GM20431 (cell line): ENCODE measurements at regions not wholly inside any gene's neighbourhood (a gene's known extent, or its start where the extent isn't known, plus 50 kb on each side); places are given as distances from the start of the nearest gene placed in this dataset.

Experiments
- in situ Hi-C: fragments of 300-500 bp; cut with MseI, MboI; formaldehyde crosslinking; loops from one replicate; pipeline ENCODE4 v1.15.0; 2020; ENCODE audit warnings: low sequenced_read_pairs; ENCODE audit not compliant: unreplicated experiment

GRCh38 chr14:95444132-95445129 lies 72.0 kb downstream of the SYNE3 start:
- in situ Hi-C loops: no loop called here

DNA sequence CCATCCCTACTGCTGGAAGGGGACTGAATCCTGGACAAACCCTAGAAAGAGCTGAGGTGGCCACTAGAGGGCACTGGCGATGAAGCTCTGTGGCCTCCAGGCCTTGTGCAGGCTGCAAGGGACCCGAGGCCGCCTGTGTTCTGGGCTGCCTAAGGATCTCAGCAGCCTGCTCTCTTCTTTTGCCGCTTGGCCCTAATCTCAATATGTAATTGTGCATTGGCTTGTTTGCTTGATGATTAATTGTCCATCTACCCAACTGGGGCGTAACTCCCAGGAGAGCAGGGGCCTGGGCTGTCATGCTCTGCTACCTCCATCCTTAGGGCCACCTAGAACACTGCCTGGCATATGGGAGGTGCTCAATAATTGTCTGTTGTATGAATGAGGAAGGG lies 73.8 kb downstream of the SYNE3 start:
- in situ Hi-C loops: no loop called here

DNA sequence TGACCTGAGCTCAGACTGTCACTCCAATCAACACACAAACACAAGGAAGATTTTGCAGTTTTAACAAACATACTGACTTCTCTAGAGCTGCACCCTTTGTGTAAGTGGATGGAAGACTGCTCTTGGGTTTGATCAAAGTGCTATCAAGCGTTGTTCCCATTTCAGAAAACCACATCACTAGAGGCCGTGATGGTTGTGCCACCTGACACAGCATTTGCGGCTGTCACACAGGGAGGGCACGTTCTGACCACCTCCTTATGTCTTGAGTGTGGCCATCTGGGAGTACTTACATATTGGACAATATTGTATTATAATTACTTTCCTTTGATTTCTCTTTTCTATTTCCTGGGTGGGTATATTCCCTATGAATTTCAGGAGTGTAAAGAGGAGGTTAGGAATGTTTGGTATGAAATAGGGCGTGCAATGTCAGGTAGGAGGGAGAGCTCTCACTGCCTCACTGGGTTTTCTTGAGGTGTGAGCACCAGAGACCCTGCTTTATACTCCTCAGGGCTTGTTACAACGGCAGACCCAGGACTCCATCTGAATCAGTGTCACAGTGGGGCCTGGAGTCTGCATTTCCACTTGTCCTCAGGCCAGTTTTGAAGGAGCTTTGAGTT lies 74.3 kb downstream of the SYNE3 start:
- in situ Hi-C loops: no loop called here

DNA sequence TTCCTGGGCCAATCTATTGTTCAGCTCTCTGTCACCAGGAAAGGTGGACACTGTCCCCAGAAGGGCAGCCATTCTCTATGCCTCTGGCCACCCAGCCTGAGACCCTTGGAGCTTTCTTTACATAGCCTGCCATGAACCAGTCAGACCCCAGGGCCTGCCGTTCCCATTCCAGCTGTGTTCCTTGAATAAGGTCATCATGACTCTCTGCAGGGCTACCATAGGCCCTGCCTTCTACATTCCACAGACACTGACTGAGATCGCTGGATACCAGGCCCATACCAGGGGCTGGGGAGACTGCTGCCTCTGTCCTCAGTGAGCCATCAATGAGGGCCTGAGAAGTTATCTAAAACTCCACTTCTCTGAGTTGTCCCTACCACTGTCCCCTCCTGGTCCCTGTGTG lies 75.5 kb downstream of the SYNE3 start:
- in situ Hi-C loops: no loop called here

DNA sequence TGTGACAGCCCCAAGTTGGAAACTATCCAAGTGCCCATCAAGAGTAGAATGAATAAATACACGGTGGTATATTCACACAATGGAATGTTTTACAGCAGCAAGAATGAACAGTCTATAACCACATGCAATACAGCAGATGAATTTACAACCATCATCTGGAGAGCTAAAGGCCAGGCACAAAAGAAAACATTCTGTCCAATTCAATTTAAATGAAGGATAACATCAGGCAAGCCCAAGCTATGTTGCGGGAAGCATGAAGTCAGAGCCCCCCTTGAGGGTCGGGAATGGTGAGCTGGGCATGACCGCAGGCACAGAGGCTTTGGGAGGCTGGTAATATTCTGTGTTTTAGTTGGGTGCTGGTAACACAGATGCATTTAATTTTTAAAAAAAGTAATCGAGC lies 76.0 kb downstream of the SYNE3 start:
- in situ Hi-C loops: no loop called here

- in situ Hi-C loops: loop anchor here (10.0 kb wide), 1 partner anchor 85 kb away; no protein-coding TSS in a partner anchor
Measured at GRCh38 chr14:95439881-95440280, 76.6 kb downstream of the SYNE3 start.

GRCh38 chr14:95437715-95438114 lies 78.7 kb downstream of the SYNE3 start:
- in situ Hi-C loops: loop anchor here (10.0 kb wide), 1 partner anchor 87 kb away; no protein-coding TSS in a partner anchor

- in situ Hi-C loops: loop anchor here (10.0 kb wide), 1 partner anchor 88 kb away; no protein-coding TSS in a partner anchor
Measured at GRCh38 chr14:95436354-95436753, 80.1 kb downstream of the SYNE3 start.

- in situ Hi-C loops: loop anchor here (10.0 kb wide), 1 partner anchor 91 kb away; no protein-coding TSS in a partner anchor
Measured at GRCh38 chr14:95434121-95434520, 82.3 kb downstream of the SYNE3 start.

DNA sequence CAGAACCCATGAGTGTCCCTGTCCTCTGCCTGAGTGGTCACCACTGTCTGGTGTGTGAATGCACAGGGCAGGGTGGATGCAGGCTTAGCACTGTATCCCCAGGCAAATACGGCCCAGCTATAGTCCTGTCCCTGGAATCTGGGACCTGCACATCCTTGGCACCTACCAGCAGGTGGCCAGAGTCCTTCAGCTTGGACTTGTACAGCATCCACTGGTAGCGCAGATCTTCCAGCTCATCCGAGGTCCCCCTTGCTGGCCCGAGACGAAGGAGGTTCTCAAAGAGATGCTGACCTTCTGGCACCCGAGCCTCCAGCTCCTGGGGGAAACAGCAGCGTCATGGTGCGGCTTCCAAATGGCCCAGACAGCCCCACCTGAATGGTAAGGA lies 83.4 kb downstream of the SYNE3 start:
- in situ Hi-C loops: loop anchor here (10.0 kb wide), 1 partner anchor 92 kb away; no protein-coding TSS in a partner anchor

DNA sequence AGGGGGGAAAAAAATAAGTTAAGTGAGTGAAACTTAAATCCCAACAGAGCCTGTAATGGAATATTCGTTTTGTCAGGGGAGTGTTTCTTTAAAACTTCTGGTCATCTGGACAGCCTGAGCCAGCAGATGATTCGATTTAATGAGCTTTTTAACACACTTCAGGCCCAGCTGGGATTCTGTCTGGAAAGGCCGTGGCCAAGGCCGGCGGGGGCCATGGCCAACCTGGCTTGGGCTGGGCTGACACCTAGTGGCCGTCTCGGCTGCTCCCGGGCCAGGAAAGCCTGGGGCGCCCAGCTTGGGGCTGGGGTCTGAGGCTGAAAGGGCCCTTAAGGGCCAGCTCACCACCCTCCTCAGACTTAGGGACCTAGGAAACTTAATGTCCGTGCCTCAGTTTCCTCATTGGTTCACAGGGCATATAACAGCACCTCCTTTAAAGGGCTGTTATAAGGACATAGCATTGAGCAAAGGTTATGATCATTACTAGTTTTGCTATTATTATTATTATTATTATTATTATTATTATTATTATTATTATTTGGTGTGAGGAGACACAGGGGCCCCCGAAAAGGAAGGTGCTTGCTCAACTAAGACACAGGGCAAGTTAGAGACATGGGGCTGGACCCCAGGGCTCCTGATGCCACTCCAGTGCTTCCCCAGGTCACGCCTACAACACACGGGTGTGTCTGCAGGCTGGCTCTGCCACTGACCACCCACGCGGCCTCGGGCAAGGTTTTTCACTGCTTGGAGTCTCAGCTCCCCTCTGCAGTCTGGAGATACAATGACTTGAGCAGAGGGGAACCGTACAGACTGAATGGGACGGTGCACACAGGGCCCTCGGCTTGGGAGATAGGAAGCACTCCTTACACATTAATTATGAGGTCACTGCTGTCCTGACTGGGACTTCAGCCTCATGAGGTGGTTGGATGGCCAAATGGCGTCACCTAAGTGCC lies 84.0 kb downstream of the SYNE3 start:
- in situ Hi-C loops: loop anchor here (10.0 kb wide), 1 partner anchor 92 kb away; no protein-coding TSS in a partner anchor

DNA sequence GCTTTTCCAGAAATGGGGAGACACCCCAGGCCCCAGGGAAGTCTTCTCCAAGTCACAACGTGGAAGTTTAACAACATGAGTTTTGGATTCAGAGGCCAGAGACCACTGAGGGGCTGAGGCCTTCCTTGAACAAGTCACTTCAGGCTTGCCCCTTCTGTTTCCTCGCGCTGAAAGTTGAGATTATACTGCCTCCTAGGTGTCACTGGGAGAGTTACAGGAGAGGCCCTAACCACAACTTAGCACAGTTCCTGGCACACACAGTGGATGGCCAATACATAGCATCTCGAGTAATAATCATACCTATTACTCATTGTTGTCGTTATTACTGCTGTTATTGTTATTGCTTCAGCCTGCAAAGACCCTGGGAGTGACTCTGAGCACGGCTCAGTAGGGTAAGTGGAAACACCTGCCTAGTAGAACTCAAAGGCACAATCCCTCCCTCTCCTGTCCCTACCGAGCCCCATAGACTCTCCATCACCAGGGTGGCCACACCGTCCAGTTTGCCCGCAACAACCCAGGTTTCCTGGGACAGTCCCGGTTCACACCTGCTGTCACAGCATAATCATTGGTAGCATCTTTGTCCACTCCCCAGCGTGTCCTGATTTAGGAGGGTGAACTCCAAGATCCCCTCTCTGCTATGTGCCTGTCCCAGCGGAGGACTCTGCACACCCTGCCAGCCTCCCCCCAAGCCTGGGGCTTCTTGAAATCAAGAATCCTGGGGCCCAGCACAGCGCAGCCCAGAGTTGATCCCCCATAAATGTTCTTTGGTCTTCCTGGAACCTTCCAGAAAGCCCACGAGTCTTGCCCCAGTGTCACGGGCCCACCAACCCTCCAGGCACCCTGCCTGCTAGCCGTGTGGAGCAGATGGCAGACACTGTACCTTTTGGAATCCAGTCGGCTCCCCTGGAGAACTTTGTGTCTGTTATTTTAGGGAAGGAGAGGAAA lies 85.0 kb downstream of the SYNE3 start:
- in situ Hi-C loops: loop anchor here (10.0 kb wide), 1 partner anchor 93 kb away; no protein-coding TSS in a partner anchor

DNA sequence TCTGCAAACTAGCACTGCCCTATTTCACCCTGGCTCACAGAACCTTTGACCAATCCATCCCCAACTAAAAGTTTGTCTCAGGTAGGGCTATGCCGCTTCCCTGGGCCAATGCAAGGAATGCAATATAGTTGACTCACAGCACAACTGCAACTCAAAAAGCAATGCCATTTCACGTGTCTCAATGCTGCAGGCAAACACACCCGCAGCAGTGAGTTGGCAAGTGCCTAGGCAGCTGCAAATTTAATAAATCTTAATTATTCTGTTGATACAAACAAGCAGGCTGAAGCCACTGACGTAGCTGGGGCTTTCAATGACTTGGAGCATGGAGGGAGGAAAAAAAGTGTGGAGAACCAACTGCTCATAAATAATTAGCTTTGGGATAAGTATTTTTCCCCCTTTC lies 87.9 kb downstream of the SYNE3 start:
- in situ Hi-C loops: no loop called here

DNA sequence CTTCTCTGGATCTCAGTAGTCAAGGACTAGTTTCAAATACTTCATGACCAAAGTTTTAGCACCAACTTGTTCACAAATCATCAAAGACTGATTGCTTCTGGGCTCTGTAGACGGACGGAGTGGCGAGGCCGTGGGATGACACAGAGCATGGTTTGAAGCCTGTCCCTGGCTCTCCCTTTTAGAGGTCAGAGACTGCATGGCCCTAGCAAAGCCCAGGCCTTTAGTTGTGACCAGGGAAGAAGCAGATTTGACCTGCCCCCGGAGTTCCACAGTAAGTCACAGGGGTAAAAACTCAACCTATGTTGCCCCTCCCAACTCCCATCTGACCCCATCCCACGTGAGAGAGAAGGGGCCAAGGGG lies 90.4 kb downstream of the SYNE3 start:
- in situ Hi-C loops: no loop called here

DNA sequence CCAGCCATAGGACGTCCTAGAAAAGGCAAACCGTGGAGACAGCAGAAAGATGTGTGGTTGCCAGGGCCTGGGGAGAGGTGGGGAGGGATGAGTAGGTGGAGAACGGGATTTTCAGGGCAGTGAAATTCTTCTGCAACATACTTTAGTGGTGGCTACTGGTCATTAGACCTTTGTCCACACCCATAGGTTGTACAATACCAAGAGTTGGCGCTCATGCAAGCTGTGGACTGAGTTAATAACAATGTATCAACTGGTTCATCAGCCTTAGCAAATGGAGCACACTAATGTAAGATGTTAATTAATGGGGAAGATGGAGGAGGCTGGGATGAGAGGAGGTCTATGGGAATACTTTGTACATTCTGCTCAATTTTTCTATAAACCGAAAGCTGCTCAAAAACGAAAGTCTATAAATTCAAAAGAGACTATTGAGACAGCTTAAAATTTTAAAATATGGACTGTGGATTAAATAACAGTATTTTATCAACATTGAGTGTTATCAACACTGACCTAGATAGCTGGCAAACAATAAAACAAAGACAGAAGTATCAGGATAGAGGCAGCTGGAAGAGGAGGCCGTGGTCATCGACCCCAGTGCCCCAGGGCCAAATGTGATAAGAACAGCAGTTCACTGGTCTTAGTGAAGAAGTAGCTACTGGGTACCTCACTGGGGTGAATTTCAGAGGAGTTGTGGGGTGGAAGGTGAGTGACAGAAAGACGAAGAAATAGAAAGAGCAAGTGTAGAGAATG lies 90.9 kb downstream of the SYNE3 start:
- in situ Hi-C loops: no loop called here

DNA sequence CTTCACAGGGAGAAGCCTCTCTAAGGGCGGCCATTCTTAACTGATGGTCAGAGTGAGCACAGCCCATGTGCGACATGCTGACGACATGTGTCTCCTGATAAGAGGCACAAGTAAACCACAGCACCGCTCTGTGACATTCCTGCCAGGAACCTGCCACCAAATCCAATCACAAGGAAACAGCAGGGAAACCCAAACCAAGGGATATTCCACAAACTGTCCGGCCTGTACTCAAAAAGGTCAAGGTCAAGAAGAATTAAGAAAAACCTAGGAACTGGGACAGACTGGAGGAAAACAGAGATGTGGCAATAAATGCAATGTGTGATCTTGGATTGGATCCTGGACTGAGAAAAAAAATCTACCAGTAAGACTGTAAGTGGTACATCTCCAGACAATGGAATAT lies 91.9 kb downstream of the SYNE3 start:
- in situ Hi-C loops: no loop called here

DNA sequence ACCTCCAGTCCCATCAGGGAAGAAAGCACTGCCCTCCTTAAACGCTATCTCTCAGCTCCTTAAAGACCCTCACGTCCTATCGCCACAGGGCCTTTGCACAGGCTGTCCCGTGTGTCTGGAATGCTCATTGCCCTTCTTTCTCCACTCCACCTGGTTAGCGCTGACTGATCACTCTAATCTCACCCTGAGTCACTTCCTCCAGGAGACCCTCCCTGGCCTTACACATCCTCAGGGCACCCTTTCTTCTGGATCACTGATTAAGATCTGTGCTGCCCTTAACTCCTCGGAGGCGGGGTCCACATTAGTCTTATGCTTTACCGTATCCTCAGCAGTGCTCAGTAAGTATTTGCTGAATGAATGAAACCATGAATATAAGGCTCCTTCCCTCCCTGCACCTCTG lies 94.7 kb downstream of the SYNE3 start:
- in situ Hi-C loops: no loop called here

- in situ Hi-C loops: no loop called here
Measured at GRCh38 chr14:95420060-95420459, 96.4 kb downstream of the SYNE3 start.
